ENCODE measurements at regions not wholly inside any gene's neighbourhood (a gene's known extent, or its start where the extent isn't known, plus 50 kb on each side); places are given as distances from the start of the nearest gene placed in this dataset.

DNA sequence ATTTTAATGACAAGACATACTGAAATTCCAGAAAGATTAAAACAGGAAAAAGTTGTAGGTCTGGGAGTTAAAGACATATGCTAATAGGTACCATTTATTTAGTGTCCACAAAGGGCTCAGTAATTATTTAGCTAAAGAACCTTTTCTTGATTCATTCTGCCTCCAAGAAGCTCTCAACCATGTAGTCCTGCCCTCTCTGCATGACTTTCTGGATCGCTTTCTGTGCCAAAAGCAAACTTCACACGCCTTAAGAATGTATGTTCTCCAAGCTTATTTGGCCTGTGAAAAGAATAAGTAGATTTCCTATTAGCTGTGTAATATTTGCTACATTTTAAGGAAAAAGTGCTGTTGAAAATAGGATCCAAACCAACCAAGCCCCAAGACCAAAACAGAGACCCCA lies 291.7 kb downstream of the C12orf75 start:
- DNase-seq (ENCODE audit: low read depth, low spot score), result no peak
- BruUV-seq (replicated peaks), result no TSS peak
- Histone ChIP-seq H3K9ac (ENCODE audit: control insufficient read depth, insufficient read depth, low read length) (no peak overlapping the region), H3K9me3 (replicated peaks; ENCODE audit: control insufficient read depth, insufficient read depth, low read length) (no peaks in the 10 kb centered on the region), H3K4me1 (ENCODE audit: control insufficient read depth, insufficient read depth, low read length) (no peaks in the 10 kb centered on the region), H3K27ac (ENCODE audit: control insufficient read depth, insufficient read depth) (no peak overlapping the region), H3K27me3 (replicated peaks in 1 of 2; ENCODE audit: control insufficient read depth in 2 of 2, insufficient read depth in 2 of 2, low read length in 1 of 2) (no peaks in the 10 kb centered on the region), H3K4me2 (ENCODE audit: control insufficient read depth, insufficient read depth) (no peak overlapping the region), H2AFZ (ENCODE audit: control insufficient read depth, low read depth, low read length) (no peak overlapping the region), H3K36me3 (ENCODE audit: control insufficient read depth in 2 of 2, insufficient read depth in 2 of 2, low read length in 1 of 2) (no peaks in the 10 kb centered on the region), H3K79me2 (ENCODE audit: control insufficient read depth, insufficient read depth, low read length) (no peaks in the 10 kb centered on the region), H4K20me1 (ENCODE audit: control insufficient read depth, insufficient read depth) (no peaks in the 10 kb centered on the region), H3K4me3 (no peak overlapping the region)
- ATAC-seq, result no peak
- ChIA-PET CTCF (no interaction called here), POLR2A (no interaction called here), SMC1A (ENCODE audit: uncharacterized antibody, unreplicated experiment) (no interaction called here), RAD21 (ENCODE audit: unreplicated experiment) (no interaction called here)
- WGBS (ENCODE audit: insufficient coverage, insufficient replicate concordance, low lambda C conversion rate, missing lambda C conversion rate), result 0% methylated on average over 2 of the region's 2 CpGs
- intact Hi-C loops (cut with micrococcal nuclease; ENCODE audit: unreplicated experiment), result no loop called here
- TF ChIP-seq MXI1 (IDR thresholded peaks at IDR 0.05; ENCODE audit: low read depth, low read length) (no peak), KDM1A (IDR thresholded peaks at IDR 0.05; ENCODE audit: borderline replicate concordance) (no peak), ZNF274 (IDR thresholded peaks at IDR 0.05; ENCODE audit: insufficient read depth, insufficient read length) (no peak), ZNF622 (IDR thresholded peaks at IDR 0.05) (no peak)
- TF ChIP-seq, protein P1, sequence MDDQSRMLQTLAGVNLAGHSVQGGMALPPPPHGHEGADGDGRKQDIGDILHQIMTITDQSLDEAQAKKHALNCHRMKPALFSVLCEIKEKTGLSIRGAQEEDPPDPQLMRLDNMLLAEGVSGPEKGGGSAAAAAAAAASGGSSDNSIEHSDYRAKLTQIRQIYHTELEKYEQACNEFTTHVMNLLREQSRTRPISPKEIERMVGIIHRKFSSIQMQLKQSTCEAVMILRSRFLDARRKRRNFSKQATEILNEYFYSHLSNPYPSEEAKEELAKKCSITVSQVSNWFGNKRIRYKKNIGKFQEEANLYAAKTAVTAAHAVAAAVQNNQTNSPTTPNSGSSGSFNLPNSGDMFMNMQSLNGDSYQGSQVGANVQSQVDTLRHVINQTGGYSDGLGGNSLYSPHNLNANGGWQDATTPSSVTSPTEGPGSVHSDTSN (IDR thresholded peaks at IDR 0.05; ENCODE audit: insufficient replicate concordance, low read depth, low read length), result no peak
- TF ChIP-seq, protein P2, sequence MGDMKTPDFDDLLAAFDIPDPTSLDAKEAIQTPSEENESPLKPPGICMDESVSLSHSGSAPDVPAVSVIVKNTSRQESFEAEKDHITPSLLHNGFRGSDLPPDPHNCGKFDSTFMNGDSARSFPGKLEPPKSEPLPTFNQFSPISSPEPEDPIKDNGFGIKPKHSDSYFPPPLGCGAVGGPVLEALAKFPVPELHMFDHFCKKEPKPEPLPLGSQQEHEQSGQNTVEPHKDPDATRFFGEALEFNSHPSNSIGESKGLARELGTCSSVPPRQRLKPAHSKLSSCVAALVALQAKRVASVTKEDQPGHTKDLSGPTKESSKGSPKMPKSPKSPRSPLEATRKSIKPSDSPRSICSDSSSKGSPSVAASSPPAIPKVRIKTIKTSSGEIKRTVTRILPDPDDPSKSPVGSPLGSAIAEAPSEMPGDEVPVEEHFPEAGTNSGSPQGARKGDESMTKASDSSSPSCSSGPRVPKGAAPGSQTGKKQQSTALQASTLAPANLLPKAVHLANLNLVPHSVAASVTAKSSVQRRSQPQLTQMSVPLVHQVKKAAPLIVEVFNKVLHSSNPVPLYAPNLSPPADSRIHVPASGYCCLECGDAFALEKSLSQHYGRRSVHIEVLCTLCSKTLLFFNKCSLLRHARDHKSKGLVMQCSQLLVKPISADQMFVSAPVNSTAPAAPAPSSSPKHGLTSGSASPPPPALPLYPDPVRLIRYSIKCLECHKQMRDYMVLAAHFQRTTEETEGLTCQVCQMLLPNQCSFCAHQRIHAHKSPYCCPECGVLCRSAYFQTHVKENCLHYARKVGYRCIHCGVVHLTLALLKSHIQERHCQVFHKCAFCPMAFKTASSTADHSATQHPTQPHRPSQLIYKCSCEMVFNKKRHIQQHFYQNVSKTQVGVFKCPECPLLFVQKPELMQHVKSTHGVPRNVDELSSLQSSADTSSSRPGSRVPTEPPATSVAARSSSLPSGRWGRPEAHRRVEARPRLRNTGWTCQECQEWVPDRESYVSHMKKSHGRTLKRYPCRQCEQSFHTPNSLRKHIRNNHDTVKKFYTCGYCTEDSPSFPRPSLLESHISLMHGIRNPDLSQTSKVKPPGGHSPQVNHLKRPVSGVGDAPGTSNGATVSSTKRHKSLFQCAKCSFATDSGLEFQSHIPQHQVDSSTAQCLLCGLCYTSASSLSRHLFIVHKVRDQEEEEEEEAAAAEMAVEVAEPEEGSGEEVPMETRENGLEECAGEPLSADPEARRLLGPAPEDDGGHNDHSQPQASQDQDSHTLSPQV (IDR thresholded peaks at IDR 0.05), result no peak
- TF ChIP-seq, protein P3, sequence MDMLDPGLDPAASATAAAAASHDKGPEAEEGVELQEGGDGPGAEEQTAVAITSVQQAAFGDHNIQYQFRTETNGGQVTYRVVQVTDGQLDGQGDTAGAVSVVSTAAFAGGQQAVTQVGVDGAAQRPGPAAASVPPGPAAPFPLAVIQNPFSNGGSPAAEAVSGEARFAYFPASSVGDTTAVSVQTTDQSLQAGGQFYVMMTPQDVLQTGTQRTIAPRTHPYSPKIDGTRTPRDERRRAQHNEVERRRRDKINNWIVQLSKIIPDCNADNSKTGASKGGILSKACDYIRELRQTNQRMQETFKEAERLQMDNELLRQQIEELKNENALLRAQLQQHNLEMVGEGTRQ (IDR thresholded peaks at IDR 0.05; ENCODE audit: borderline replicate concordance, low read depth, low read length), result no peak
- no peak for FAIRE-seq
- in situ Hi-C loops (cut with MboI), result no loop called here
